MM.1S (cell line): ENCODE measurements at regions not wholly inside any gene's neighbourhood (a gene's known extent, or its start where the extent isn't known, plus 50 kb on each side); places are given as distances from the start of the nearest gene placed in this dataset.

Source experiments
- DNase-seq: peaks from one replicate; pipeline ENCODE4 v3.0.0-alpha.2; 2015
- H2AFZ ChIP-seq: fragments of 300-600 bp; sonication (generic); 2 replicates; pipeline ENCODE4 v1.6.0; 2016; ENCODE audit warnings: antibody characterized with exemption, low read length
- H3F3A ChIP-seq: fragments of 300-600 bp; sonication (generic); 2 replicates; pipeline ENCODE4 v1.6.1; 2016; ENCODE audit warnings: mild to moderate bottlenecking, antibody characterized with exemption, low read length, moderate library complexity, mixed read lengths; ENCODE audit not compliant: insufficient read depth
- H3K27ac ChIP-seq: fragments of 300-600 bp; sonication (generic); 2 replicates; pipeline ENCODE4 v1.5.1; 2016; ENCODE audit warnings: mild to moderate bottlenecking, low read length
- H3K27me3 ChIP-seq: fragments of 300-600 bp; sonication (generic); replicated peaks from 2 replicates; pipeline ENCODE4 v1.6.0; 2016; ENCODE audit warnings: low read length; ENCODE audit not compliant: insufficient read depth
- H3K36me3 ChIP-seq: fragments of 300-600 bp; sonication (generic); replicated peaks from 2 replicates; pipeline ENCODE4 v1.6.1; 2016; ENCODE audit warnings: mild to moderate bottlenecking, low read length, mixed read lengths; ENCODE audit not compliant: insufficient read depth
- H3K4me1 ChIP-seq: fragments of 300-600 bp; sonication (generic); 2 replicates; pipeline ENCODE4 v1.6.1; 2016; ENCODE audit warnings: low read length, mixed read lengths
- H3K4me2 ChIP-seq: fragments of 300-600 bp; sonication (generic); 2 replicates; pipeline ENCODE4 v1.6.0; 2016; ENCODE audit warnings: low read depth, low read length
- H3K4me3 ChIP-seq: fragments of 300-600 bp; sonication (generic); 2 replicates; pipeline ENCODE4 v1.5.1; 2016; ENCODE audit warnings: low read length, mixed read lengths
- H3K79me2 ChIP-seq: fragments of 300-600 bp; sonication (generic); 2 replicates; pipeline ENCODE4 v1.6.1; 2016; ENCODE audit warnings: mixed run types, low read length, mixed read lengths
- H3K9ac ChIP-seq: fragments of 300-600 bp; sonication (generic); 2 replicates; pipeline ENCODE4 v1.6.1; 2016; ENCODE audit warnings: low read length, mixed read lengths
- H3K9me2 ChIP-seq: fragments of 300-600 bp; sonication (generic); replicated peaks from 2 replicates; pipeline ENCODE4 v1.6.1; 2016; ENCODE audit warnings: mild to moderate bottlenecking, low read length, mixed read lengths; ENCODE audit not compliant: insufficient read depth
- H3K9me3 ChIP-seq: fragments of 300-600 bp; sonication (generic); replicated peaks from 2 replicates; pipeline ENCODE4 v1.6.1; 2016; ENCODE audit warnings: mild to moderate bottlenecking, low read length, mixed read lengths; ENCODE audit not compliant: insufficient read depth
- H4K20me1 ChIP-seq: fragments of 300-600 bp; sonication (generic); 2 replicates; pipeline ENCODE4 v1.6.1; 2016; ENCODE audit warnings: mild to moderate bottlenecking, low read length, moderate library complexity, mixed read lengths; ENCODE audit not compliant: insufficient read depth
- EZH2 ChIP-seq: fragments of 300-600 bp; sonication (generic); optimal IDR thresholded peaks from 2 replicates; pipeline ENCODE3; 2017; ENCODE audit warnings: low read depth, mild to moderate bottlenecking, antibody characterized with exemption, low read length, mixed read lengths
- EZH2phosphoT487 ChIP-seq: fragments of 300-600 bp; sonication (generic); IDR thresholded peaks from 2 replicates; pipeline ENCODE4 v1.6.1; 2018; ENCODE audit warnings: antibody characterized with exemption, low read length
- TF ChIP-seq, protein P1 (sequence below): fragments of 300-600 bp; sonication (generic); IDR thresholded peaks from 2 replicates; pipeline ENCODE4 v1.5.1; 2016; ENCODE audit warnings: antibody characterized with exemption, low read length, mixed read lengths

- no peak overlapping the region for H2AFZ ChIP-seq
- H3K4me3 ChIP-seq = no peak overlapping the region
- H3K4me1 ChIP-seq = no peaks in the 10 kb centered on the region
- H3K9ac ChIP-seq = no peak overlapping the region
- H3K9me3 ChIP-seq = no peaks in the 10 kb centered on the region
- H3K4me2 ChIP-seq = no peak overlapping the region
- no peaks in the 10 kb centered on the region for H3K36me3 ChIP-seq
- no peaks in the 10 kb centered on the region for H3K27me3 ChIP-seq
- H3K79me2 ChIP-seq = no peaks in the 10 kb centered on the region
- H3K9me2 ChIP-seq = no peaks in the 10 kb centered on the region
- H3K27ac ChIP-seq = no peak overlapping the region
- no peaks in the 10 kb centered on the region for H3F3A ChIP-seq
- no peak for DNase-seq
- H4K20me1 ChIP-seq = no peaks in the 10 kb centered on the region
- TF ChIP-seq, protein P1, sequence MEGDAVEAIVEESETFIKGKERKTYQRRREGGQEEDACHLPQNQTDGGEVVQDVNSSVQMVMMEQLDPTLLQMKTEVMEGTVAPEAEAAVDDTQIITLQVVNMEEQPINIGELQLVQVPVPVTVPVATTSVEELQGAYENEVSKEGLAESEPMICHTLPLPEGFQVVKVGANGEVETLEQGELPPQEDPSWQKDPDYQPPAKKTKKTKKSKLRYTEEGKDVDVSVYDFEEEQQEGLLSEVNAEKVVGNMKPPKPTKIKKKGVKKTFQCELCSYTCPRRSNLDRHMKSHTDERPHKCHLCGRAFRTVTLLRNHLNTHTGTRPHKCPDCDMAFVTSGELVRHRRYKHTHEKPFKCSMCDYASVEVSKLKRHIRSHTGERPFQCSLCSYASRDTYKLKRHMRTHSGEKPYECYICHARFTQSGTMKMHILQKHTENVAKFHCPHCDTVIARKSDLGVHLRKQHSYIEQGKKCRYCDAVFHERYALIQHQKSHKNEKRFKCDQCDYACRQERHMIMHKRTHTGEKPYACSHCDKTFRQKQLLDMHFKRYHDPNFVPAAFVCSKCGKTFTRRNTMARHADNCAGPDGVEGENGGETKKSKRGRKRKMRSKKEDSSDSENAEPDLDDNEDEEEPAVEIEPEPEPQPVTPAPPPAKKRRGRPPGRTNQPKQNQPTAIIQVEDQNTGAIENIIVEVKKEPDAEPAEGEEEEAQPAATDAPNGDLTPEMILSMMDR = no peak
- no peak for TF ChIP-seq EZH2
- TF ChIP-seq EZH2phosphoT487 = no peak
These were observed 61.9 kb upstream of the OPN4 start for GRCh38 chr10:86592413-86592812.

- H3K27ac ChIP-seq = no peak overlapping the region
- TF ChIP-seq, protein P1 = no peak
- no peak for TF ChIP-seq EZH2
- TF ChIP-seq EZH2phosphoT487 = no peak
- no peaks in the 10 kb centered on the region for H3K4me1 ChIP-seq
- no peak for DNase-seq
- H3K9ac ChIP-seq = no peak overlapping the region
- H3K79me2 ChIP-seq = no peaks in the 10 kb centered on the region
- H3K9me3 ChIP-seq = no peaks in the 10 kb centered on the region
- no peaks in the 10 kb centered on the region for H3K9me2 ChIP-seq
- no peaks in the 10 kb centered on the region for H3K36me3 ChIP-seq
- H3K4me3 ChIP-seq = no peak overlapping the region
- H4K20me1 ChIP-seq = no peaks in the 10 kb centered on the region
- no peak overlapping the region for H2AFZ ChIP-seq
- no peaks in the 10 kb centered on the region for H3K27me3 ChIP-seq
- H3K4me2 ChIP-seq = no peak overlapping the region
- H3F3A ChIP-seq = no peaks in the 10 kb centered on the region
These were observed 59.8 kb upstream of the OPN4 start for GRCh38 chr10:86594535-86594934.

DNA sequence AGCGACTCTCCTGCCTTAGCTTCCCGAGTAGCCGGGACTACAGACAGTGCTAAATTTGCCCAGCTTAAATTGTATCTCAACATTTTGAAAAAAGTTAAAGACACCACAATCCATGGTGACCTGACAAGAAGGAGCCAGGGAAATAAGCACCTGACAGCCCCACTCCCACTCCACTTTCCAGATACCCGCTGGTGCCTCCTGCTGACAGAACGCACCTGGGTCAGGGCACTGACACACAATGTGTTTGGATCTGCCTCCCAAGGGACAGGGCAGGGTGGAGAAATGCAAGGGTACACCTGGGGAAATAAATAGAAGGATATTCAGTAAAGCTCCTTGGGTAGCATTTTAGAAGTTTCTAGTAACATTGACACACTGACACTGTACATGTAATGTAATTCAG lies 58.9 kb upstream of the OPN4 start:
- no peak overlapping the region for H3K9ac ChIP-seq
- H3K4me2 ChIP-seq = no peak overlapping the region
- TF ChIP-seq, protein P1 = no peak
- TF ChIP-seq EZH2phosphoT487 (no peak), EZH2 (no peak)
- no peaks in the 10 kb centered on the region for H3K27me3 ChIP-seq
- no peaks in the 10 kb centered on the region for H3K36me3 ChIP-seq
- H3K4me3 ChIP-seq = no peak overlapping the region
- no peaks in the 10 kb centered on the region for H3F3A ChIP-seq
- H4K20me1 ChIP-seq = no peaks in the 10 kb centered on the region
- H2AFZ ChIP-seq = no peak overlapping the region
- H3K9me3 ChIP-seq = no peaks in the 10 kb centered on the region
- no peaks in the 10 kb centered on the region for H3K4me1 ChIP-seq
- no peaks in the 10 kb centered on the region for H3K9me2 ChIP-seq
- no peaks in the 10 kb centered on the region for H3K79me2 ChIP-seq
- DNase-seq = no peak
- H3K27ac ChIP-seq = no peak overlapping the region
